CD4-positive, alpha-beta T cell (primary cell): ENCODE measurements at regions not wholly inside any gene's neighbourhood (a gene's known extent, or its start where the extent isn't known, plus 50 kb on each side); places are given as distances from the start of the nearest gene placed in this dataset.

ENCODE experiments used
- ATAC-seq: fragments of 200-7000 bp; cut with Tn5 transposase; one replicate; pipeline ENCODE4 v1.10.0; 2022; ENCODE audit warnings: mild to moderate bottlenecking; ENCODE audit not compliant: poor library complexity
- CTCF ChIA-PET: fragments of 350-600 bp; sonication (Branson Sonifier 250); formaldehyde crosslinking; loops from one replicate; lab custom pipeline; 2021; ENCODE audit warnings: antibody characterized with exemption, inconsistent platforms; lab: Charles Lee
- POLR2A ChIA-PET: fragments of 350-600 bp; sonication (Branson Sonifier 250); formaldehyde crosslinking; loops from one replicate; lab custom pipeline; 2021; ENCODE audit warnings: antibody characterized with exemption, inconsistent platforms; lab: Charles Lee
- DNase-seq, 14 experiments: peaks; one replicate each; pipeline ENCODE4 v3.0.0-alpha.2; 2013 to 2020; ENCODE audit warnings: mixed read lengths in 2 of 14
- H3K27ac ChIP-seq, 2 donors: one replicate each; pipeline versions ENCODE4 v1.5.1 to v1.7.0; 2013; ENCODE audit warnings: low read length in 2 of 2, low read depth in 1 of 2, mild to moderate bottlenecking in 1 of 2
- H3K27me3 ChIP-seq, 2 experiments: 1 replicate in 1 of 2; 2 replicates in 1 of 2; pipeline versions ENCODE4 v1.6.1 to v1.7.0; 2013; ENCODE audit warnings: low read length in 2 of 2, control low read depth in 1 of 2, mild to moderate bottlenecking in 1 of 2, moderate library complexity in 1 of 2; ENCODE audit not compliant: insufficient read depth in 2 of 2, control insufficient read depth in 1 of 2
- H3K36me3 ChIP-seq: one replicate; pipeline ENCODE4 v1.6.1; 2013; ENCODE audit warnings: low read length, control low read depth; ENCODE audit not compliant: insufficient read depth
- H3K4me1 ChIP-seq: one replicate; pipeline ENCODE4 v1.6.1; 2013; ENCODE audit warnings: low read length, control low read depth; ENCODE audit not compliant: insufficient read depth
- H3K4me3 ChIP-seq: one replicate; pipeline ENCODE4 v1.5.1; 2013; ENCODE audit warnings: mild to moderate bottlenecking, low read length, moderate library complexity
- H3K9me3 ChIP-seq, 2 experiments: 1 replicate in 1 of 2; 2 replicates in 1 of 2; pipeline versions ENCODE4 v1.6.1 to v1.7.0; 2013; ENCODE audit warnings: low read length in 2 of 2, mild to moderate bottlenecking in 2 of 2, control low read depth in 1 of 2, moderate library complexity in 1 of 2; ENCODE audit not compliant: control insufficient read depth in 1 of 2, insufficient read depth in 1 of 2
- H3K27ac Mint-ChIP-seq: one replicate; pipeline ENCODE4 v1.8.0; 2020; ENCODE audit warnings: mixed read lengths
- H3K27me3 Mint-ChIP-seq: one replicate; pipeline ENCODE4 v1.8.0; 2021; ENCODE audit warnings: mixed read lengths
- H3K36me3 Mint-ChIP-seq: one replicate; pipeline ENCODE4 v1.8.0; 2021; ENCODE audit warnings: low read depth, mixed read lengths
- H3K4me1 Mint-ChIP-seq: one replicate; pipeline ENCODE4 v1.8.0; 2021; ENCODE audit warnings: low read depth, mixed read lengths
- H3K4me3 Mint-ChIP-seq: one replicate; pipeline ENCODE4 v1.8.0; 2020; ENCODE audit warnings: mild to moderate bottlenecking, mixed read lengths
- H3K9me3 Mint-ChIP-seq: one replicate; pipeline ENCODE4 v1.8.0; 2020; ENCODE audit warnings: mixed read lengths
- CTCF ChIP-seq: fragments of 200-600 bp; IDR thresholded peaks from one replicate; pipeline ENCODE4 v1.8.0; 2022; ENCODE audit warnings: antibody characterized with exemption, mild to moderate bottlenecking
- intact Hi-C, 2 experiments: fragments of 100-400 bp; cut with DNase I in 1 of 2; cut with micrococcal nuclease in 1 of 2; formaldehyde crosslinking; loops; one replicate each; pipeline versions ENCODE4 v1.15.1 to v1.9.0; 2023 to 2025; cut with DNase I, micrococcal nuclease

- no peak for ATAC-seq
- CTCF ChIA-PET, result no interaction called here
Measured at GRCh38 chr1:56289260-56289659, 290.1 kb downstream of the PLPP3 start.

GRCh38 chr1:56287721-56288120 lies 291.6 kb downstream of the PLPP3 start:
- no peaks in the 10 kb centered on the region for H3K27me3 Mint-ChIP-seq
- ChIA-PET POLR2A (no interaction called here), CTCF (no interaction called here)
- Histone ChIP-seq H3K27me3 (no peaks in the 10 kb centered on the region), H3K27ac (no peak overlapping the region), H3K9me3 (no peaks in the 10 kb centered on the region), H3K36me3 (no peaks in the 10 kb centered on the region), H3K4me3 (no peak overlapping the region), H3K4me1 (no peaks in the 10 kb centered on the region)
- intact Hi-C loops, result no loop called here
- no peaks in the 10 kb centered on the region for H3K36me3 Mint-ChIP-seq
- no peak for DNase-seq
- H3K9me3 Mint-ChIP-seq, result peaks cover 3% of the 10 kb centered on the region
- H3K27ac Mint-ChIP-seq, result no peak overlapping the region
- no peaks in the 10 kb centered on the region for H3K4me1 Mint-ChIP-seq
- TF ChIP-seq CTCF, result no peak
- H3K4me3 Mint-ChIP-seq, result no peak overlapping the region
- ATAC-seq, result no peak

More at GRCh38 chr1:56289260-56289659, 290.1 kb downstream of the PLPP3 start:
- Histone ChIP-seq H3K9me3 (no peaks in the 10 kb centered on the region), H3K4me1 (no peaks in the 10 kb centered on the region), H3K36me3 (no peaks in the 10 kb centered on the region), H3K27me3 (no peaks in the 10 kb centered on the region), H3K4me3 (no peak overlapping the region), H3K27ac (no peak overlapping the region)
- Mint-ChIP-seq H3K9me3 (peaks cover 2% of the 10 kb centered on the region), H3K4me1 (no peaks in the 10 kb centered on the region), H3K4me3 (no peak overlapping the region), H3K27me3 (no peaks in the 10 kb centered on the region), H3K36me3 (no peaks in the 10 kb centered on the region), H3K27ac (no peak overlapping the region)
- DNase-seq, result no peak
- TF ChIP-seq CTCF, result no peak
- intact Hi-C loops, result no loop called here
- POLR2A ChIA-PET, result no interaction called here

- TF ChIP-seq CTCF, result no peak
- Mint-ChIP-seq H3K27ac (no peak overlapping the region), H3K9me3 (peaks cover 3% of the 10 kb centered on the region), H3K36me3 (no peaks in the 10 kb centered on the region), H3K27me3 (no peaks in the 10 kb centered on the region), H3K4me3 (no peak overlapping the region), H3K4me1 (no peaks in the 10 kb centered on the region)
- Histone ChIP-seq H3K36me3 (no peaks in the 10 kb centered on the region), H3K4me3 (no peak overlapping the region), H3K27me3 (no peaks in the 10 kb centered on the region), H3K9me3 (no peaks in the 10 kb centered on the region), H3K4me1 (no peaks in the 10 kb centered on the region), H3K27ac (no peak overlapping the region)
- intact Hi-C loops, result no loop called here
- no peak for ATAC-seq
- ChIA-PET POLR2A (no interaction called here), CTCF (no interaction called here)
- DNase-seq, result no peak
Measured at GRCh38 chr1:56286956-56287355, 292.4 kb downstream of the PLPP3 start.
